ENCODE measurements at regions not wholly inside any gene's neighbourhood (a gene's known extent, or its start where the extent isn't known, plus 50 kb on each side); places are given as distances from the start of the nearest gene placed in this dataset.

DNA sequence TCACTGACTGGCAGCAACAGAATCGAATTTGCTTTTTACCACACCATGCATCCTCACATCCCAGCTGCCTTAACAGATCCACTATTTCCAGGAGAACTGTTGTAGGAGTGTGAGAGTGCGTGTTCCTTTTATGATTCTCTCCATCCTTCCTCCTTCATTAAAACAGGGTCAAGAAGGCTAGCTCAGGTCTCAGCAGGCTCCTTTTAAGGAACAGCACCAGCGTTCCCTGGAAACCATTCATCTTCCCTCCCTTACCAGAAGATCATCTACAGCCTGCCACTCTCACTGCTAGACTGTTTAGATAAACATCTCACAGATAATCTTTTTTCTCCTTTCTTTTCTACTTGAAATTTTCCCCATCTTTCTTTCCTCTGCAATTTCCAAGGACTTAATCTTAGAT lies 1531.9 kb upstream of the CDH8 start:
- DNase-seq: no peak

DNA sequence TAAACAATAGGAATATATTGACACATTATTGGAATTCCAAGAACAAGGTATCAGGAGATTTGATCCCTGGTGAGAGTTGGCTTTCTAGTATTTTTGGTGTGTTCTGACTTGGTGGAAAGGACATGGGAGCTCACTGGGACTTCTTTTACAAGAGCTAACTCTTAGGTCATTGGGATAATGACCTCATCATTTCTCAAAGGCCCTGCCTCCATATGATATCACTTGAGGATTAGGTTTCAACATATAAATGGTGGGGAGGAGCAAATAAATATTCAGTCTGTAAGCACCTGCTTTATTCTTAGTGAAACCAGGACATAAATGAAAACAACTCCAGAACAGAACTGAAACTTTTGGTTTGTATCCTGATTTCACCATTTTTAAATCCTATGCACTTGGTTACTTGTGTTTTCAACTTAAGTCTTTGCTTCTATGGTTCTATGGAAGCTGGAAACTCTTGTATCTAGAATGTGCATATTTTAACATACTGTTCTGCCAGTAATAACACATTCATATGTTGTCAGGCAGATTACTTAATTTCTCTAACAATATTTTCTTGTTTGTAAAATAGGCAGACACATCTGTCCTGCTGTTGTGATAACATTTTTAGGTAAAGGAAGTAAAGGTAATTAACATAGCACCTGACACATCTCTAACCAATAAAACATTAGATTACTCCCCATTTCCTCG lies 1527.7 kb upstream of the CDH8 start:
- no peak for DNase-seq

DNA sequence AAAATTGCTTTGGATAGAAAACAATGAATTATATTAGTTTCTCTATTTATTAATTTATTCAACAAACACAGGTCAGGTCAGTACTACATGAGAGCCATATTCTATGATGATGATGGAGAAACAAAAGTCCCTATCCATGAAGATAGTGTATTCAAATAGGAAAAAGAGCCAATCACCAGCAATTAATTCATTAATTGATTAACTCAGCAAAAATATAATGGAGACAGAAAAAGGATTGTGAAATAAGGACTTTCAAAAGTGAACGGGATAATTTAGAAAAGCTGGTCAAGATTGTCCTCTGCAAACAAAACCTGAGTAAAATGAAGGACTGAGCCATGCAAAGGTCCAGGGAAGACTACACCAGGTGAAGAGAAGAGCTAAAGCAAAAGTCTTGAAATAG lies 1517.7 kb upstream of the CDH8 start:
- no peak for DNase-seq

DNA sequence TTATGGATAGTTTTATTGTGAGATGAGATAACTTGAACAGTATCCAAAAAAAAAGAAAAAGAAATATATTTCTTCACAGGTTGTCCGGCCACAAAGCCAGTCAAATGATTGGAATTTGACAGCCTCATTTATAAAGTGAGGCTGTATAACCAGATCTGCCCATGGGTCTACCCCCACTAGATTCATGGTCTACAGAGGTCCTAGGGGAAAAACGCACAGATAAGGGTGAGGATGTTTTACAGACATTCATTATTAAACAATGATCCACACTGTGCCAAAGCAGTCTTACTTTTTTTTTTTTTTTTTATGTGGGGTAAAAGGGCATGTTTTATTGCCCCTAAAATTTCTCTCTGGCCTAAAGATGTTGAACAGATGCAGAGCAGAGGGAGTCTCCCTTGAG lies 1503.0 kb upstream of the CDH8 start:
- no peak for DNase-seq

GRCh38 chr16:63530974-63531373 lies 1494.7 kb upstream of the CDH8 start:
- no peak for DNase-seq

DNA sequence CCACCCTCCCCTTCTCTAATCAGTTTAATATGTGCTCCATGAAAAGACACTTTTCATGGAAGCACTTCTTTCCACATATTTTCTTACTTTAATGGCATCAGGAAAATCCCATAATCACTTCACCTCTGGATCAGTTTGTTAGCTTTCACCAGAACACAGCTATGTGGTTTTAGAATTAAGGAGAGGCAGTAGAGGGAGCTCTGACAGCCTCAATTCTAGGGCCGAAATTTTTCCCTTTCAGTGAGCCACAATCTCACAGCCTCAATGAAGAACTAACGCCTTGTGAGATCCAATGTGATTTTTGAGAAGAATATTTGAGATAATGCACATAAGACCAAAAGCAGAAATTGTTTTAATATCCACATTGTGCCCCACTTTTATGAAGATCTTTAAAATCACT lies 1494.0 kb upstream of the CDH8 start:
- peak; percentile 3 for DNase-seq

- DNase-seq: no peak
Measured at GRCh38 chr16:63527404-63527803, 1491.2 kb upstream of the CDH8 start.

DNA sequence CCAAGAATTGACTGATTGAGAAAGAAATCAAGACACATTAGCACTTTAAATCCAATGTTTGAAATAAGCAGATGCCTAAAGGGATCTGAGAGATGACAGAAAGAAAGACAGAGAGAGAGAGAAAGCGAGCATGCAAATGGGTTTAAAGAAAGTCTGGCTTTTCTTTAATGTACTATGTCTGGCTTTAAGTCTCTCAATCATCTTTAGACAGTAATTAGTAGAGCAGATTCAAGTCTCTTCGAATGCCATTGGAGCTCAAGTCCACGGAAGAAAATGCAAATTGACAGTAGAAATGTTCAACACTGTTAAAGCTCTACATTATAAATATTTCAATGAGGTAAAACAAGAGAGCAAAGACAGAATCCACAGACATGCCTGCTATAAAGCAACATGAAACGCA lies 1480.2 kb upstream of the CDH8 start:
- DNase-seq: no peak

DNA sequence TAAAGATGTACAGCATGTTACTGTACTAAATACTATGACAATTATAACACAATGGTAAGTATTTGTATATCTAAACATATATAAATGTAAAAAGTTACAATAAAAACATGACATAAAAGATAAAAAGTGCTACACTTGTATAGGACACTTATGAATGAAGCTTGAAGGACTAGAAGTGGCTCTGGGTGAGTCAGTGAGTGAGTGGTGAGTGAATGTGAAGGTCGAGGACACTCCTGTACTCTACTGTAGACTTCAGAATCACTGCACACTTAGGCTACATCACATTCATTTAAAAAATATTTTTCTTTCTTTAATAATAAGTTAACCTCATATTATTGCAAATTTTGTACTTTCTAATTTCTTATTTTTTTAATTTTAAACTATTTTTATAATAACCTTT lies 1476.7 kb upstream of the CDH8 start:
- DNase-seq: no peak

DNA sequence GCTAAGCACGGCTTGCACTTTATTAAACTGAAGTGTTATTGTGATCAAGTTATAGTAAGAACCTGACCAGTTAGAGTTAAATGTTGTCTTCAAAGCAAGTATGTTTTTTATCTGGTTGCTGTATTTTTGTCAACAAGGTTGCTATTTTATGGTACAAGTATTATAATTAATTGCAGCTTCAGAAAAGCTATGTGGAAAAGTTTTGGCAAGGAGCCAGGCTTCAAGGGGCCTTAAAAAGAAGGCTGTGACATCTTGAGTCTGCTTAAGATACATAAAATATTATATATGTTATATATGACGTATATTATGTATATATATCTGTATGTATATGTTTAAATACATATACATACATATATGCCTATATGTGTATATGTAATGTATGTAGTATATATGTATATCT lies 1461.2 kb upstream of the CDH8 start:
- no peak for DNase-seq

DNA sequence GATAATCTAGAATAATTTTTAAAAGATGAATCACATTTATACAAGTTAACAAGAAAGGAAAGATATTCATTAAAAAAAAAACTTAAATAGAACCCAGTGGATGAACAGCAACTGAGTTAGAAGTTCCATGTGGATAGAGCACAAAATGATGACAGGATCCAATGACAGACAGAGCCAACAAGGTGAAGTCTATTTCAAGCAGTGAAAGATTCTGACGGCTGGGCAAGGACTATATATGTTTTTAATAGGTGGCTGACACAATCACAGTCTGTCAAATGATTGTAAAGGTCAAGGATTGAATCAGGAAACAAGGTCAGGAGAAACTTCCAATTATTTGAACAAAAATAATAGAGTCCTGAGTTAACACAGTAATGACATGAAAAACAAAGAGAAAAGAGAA lies 1460.0 kb upstream of the CDH8 start:
- no peak for DNase-seq

DNA sequence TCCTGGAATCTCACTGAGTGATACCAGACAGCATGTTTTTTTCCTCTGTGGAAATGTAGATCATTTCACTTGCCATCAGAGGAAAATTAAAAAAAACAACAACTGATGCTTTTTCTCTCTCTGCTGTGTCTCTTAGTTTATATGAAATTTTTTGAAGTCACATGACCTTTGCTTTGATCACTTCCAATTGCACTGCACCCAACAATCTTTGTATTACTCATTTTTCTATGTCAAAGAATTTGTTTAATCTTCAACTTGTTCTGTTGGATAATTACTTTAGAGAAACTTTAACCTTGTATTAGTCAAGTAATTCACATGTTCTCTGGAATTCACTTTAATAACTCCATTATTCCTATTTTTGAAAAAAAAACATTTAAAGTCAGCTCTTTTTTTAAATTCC lies 1452.7 kb upstream of the CDH8 start:
- DNase-seq: no peak

DNA sequence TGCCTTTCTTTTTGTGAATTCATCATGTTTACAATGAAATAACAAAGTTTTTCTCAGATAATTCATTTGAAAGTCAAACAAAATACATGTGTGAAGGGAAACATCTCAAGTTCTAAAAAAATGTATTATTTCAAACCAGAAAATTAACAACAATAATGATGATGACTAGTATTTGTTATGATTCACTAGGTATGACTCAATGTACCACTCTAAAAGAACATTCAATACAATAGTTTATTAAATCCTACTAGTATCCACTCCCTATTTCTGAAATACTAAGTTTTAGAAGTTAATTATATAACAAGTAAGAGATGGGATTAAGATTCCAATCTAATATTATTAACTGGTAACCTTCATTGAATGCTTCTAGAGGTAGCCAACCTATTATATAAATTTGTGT lies 1444.8 kb upstream of the CDH8 start:
- DNase-seq: no peak

DNA sequence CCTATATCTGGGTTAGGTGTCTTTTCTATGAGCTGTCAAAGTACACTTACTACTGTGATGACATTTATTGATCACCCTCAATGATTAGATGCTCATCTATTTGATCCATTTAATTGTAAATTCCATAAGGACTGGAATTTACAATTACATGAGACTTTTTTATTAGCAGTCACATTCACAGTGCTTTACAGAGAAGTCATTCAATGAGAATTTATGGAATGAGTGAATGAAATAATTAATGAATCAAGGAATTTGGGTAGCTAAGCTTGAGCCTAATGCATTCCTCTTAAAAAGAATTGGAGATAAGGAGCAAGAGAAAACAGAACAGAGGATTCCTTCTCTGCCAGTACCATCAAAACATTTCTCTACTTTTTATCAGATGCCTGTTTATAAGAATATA lies 1437.5 kb upstream of the CDH8 start:
- no peak for DNase-seq

DNA sequence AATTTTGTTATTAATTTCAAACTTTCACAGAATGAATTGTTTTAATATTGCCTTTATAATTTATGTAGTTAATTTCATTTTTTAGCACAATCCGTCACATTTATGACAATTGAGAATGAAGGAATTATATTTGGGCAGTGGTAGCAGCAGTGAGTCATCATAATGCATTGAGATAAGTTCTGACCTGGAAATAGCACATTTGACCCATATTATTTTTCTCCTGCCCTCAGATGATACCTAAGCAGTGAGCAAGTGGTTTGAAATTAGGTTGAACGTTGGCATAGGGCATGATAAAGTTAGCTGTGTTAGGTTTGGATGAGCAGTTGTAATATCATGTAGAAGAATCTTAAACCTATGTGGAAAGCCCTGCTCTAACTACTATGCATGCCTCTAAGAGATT lies 1431.3 kb upstream of the CDH8 start:
- DNase-seq: no peak

- DNase-seq: no peak
Measured at GRCh38 chr16:63462316-63462715, 1426.1 kb upstream of the CDH8 start.

DNA sequence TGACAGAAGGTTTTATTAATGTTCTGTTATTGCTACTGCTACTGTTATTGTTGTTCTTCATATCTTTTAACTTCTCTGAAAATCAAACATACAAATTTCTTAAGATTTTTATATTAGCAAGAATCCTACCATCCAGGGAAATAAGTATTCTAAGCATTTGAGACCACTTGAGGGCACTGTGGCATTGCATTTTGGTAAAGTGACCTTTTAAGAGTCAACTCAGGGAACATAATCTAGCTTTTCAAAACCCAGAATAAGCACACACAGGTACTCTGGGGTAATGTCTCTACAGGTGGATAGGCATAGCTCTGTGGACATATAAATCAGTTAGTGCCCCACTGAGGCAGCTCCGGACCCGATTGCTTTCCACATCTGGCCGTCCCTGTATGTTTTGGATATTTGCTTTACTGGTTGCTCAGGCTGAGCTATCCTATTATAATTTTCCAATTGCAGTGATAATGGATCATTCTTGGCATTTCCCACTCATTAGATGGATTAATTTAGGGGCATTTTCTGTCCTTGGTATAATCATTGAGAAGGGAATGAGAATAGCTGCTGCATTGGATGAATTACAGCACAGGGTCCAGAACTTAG lies 1425.1 kb upstream of the CDH8 start:
- DNase-seq: peak; percentile 61

DNA sequence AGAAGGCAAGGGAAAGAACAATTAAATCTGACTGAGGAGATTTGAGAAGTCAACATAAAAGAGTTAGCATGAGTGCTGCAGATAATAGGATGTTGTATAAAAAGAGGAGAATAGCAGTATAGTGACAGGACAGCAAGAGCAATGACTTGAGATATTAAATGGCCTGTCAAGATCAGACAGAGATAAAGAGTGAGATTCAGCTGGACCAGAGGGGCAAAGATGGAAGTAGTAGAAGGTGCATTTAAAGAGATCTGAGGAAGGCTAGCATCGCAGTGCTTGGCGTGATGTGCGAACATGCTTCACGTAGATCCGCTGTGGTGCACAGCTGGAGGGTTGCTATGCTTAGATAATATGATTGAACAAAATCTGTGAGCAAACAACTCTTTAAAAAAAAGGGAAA lies 1422.6 kb upstream of the CDH8 start:
- DNase-seq: no peak

DNA sequence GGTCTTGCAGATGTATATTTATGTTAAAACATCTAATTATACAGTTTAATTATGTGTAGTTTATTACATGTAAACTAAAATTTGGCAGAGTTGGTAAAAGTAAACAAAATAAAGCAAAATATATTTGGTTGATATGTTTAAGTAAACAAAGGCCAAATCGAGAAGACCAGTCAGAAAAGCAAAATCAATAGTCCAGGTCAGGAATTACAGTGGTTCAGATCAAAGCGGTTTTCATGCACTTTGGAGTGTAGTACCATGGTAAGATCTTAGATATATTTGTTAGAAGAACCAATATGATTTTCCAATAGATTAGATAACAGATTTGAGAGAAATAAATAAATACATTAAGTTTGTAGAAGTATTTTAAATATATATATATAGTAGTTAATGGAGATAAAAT lies 1421.6 kb upstream of the CDH8 start:
- no peak for DNase-seq

DNA sequence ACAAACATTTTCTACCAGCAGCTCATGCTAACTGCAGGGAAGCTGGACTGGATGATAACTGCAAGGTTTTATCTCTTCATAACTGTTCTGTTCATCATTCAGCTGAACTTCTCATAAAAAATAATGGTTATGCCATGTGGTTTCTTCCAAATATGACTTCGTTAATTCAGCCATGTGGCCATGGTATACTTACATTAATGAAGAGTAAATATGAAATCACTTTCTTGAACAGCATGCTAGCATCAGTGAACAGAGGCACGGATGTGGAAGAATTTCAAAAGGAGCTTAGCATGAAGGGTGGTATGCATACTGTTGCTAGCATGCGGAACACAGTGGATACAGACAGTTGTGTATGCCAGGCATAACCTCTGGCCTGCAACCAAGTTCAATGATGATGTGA lies 1417.0 kb upstream of the CDH8 start:
- no peak for DNase-seq

GRCh38 chr16:63447121-63447520 lies 1410.9 kb upstream of the CDH8 start:
- no peak for DNase-seq

GRCh38 chr16:63442246-63442645 lies 1406.0 kb upstream of the CDH8 start:
- peak; percentile 15 for DNase-seq

DNA sequence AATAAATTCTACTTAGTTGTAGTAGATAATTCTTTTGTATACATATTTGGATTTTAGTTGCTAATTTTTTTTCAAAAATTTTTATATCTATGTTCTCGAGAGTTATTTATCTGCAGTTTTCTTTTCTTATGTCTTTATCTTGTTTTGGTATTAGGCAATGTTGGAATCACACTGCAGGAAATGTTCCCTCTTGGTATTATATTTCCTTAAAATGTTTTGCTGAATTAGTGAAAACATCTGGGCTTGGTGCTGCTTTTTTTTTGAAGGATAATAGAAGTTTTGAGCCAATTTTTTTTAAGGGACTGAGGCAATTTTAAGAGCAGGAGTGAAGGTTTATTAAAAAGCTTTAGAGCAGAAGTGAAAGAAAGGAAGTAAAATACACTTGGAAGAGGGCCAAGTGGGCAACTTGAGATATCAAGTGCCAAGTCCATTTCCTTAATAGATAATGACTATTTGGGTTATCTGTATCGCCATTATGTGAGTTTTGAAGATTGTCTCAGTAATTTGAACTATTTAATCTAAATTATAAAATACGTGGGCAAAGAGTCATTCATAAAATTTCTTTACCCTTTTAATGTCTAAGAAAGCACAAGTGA lies 1390.1 kb upstream of the CDH8 start:
- DNase-seq: peak; percentile 72

- DNase-seq: no peak
Measured at GRCh38 chr16:63422715-63423114, 1386.5 kb upstream of the CDH8 start.

GRCh38 chr16:63416712-63417111 lies 1380.5 kb upstream of the CDH8 start:
- DNase-seq: no peak

Measured in RPMI8226 (cell line).